Ishikawa (cell line): ENCODE measurements at regions not wholly inside any gene's neighbourhood (a gene's known extent, or its start where the extent isn't known, plus 50 kb on each side); places are given as distances from the start of the nearest gene placed in this dataset.

ENCODE experiments used
- EGR1 ChIP-seq: IDR thresholded peaks from 2 replicates; pipeline ENCODE4 v1.6.1; 2012
- EP300 ChIP-seq: IDR thresholded peaks from 2 replicates; pipeline ENCODE4 v1.6.1; 2012; ENCODE audit warnings: borderline replicate concordance
- RAD21 ChIP-seq: IDR thresholded peaks from 2 replicates; pipeline ENCODE4 v1.6.1; 2012; ENCODE audit warnings: low read depth

GRCh38 chr3:31462050-31462569, 70.6 kb upstream of the STT3B start:
- TF ChIP-seq EP300 (no peak), EGR1 (no peak), RAD21 (no peak)
